RWPE1 (cell line): ENCODE measurements at regions not wholly inside any gene's neighbourhood (a gene's known extent, or its start where the extent isn't known, plus 50 kb on each side); places are given as distances from the start of the nearest gene placed in this dataset.

Source experiments
- CTCF ChIA-PET: fragments of 350-600 bp; sonication (Branson Sonifier 250); formaldehyde crosslinking; extraction: SDS; loops from one replicate; lab custom pipeline; 2021; lab: Yijun Ruan, JAX
- POLR2A ChIA-PET: fragments of 400-600 bp; formaldehyde crosslinking; extraction: SDS; loops from one replicate; lab custom pipeline; 2020; ENCODE audit warnings: antibody characterized with exemption; ENCODE audit not compliant: low non-redundant PET; lab: Yijun Ruan, JAX
- DNase-seq: peaks from one replicate; pipeline ENCODE4 v3.0.0; 2012; ENCODE audit warnings: low spot score
- H3K27ac ChIP-seq: fragments of 450-650 bp; 2 replicates; pipeline ENCODE4 v1.5.1; 2017
- CTCF ChIP-seq: fragments of 450-650 bp; conservative IDR thresholded peaks from 2 replicates; pipeline ENCODE4 v1.5.1; 2017; ENCODE audit warnings: low read depth, mild to moderate bottlenecking

GRCh38 chr3:109229174-109229847 is 87.0 kb downstream of the DPPA2 start:
- ChIA-PET CTCF (no interaction called here), POLR2A (no interaction called here)
- TF ChIP-seq CTCF: no peak
- no peak for DNase-seq
- H3K27ac ChIP-seq: no peak overlapping the region

GRCh38 chr3:109234300-109234699 is 82.0 kb downstream of the DPPA2 start:
- ChIA-PET POLR2A (no interaction called here), CTCF (no interaction called here)
- H3K27ac ChIP-seq: no peak overlapping the region
- no peak for TF ChIP-seq CTCF
- DNase-seq: no peak

- ChIA-PET POLR2A (no interaction called here), CTCF (interaction anchor here (0.5 kb wide), 1 partner anchor 1765 kb away, joined by 3 read pairs; no protein-coding TSS in a partner anchor)
- H3K27ac ChIP-seq: no peak overlapping the region
- DNase-seq: no peak
- TF ChIP-seq CTCF: no peak
Observed at GRCh38 chr3:109241459-109242186, 74.7 kb downstream of the DPPA2 start.

GRCh38 chr3:109242187-109242523 is 74.2 kb downstream of the DPPA2 start:
- CTCF ChIA-PET: interaction anchor here (0.5 kb wide), 1 partner anchor 1764 kb away, joined by 3 read pairs; no protein-coding TSS in a partner anchor
- DNase-seq: no peak

More at GRCh38 chr3:109242187-109242523, 74.2 kb downstream of the DPPA2 start:
- no peak for TF ChIP-seq CTCF
- POLR2A ChIA-PET: no interaction called here
- H3K27ac ChIP-seq: no peak overlapping the region
